PC-9 (cell line): ENCODE measurements at regions not wholly inside any gene's neighbourhood (a gene's known extent, or its start where the extent isn't known, plus 50 kb on each side); places are given as distances from the start of the nearest gene placed in this dataset.

Source experiments
- BruUV-seq: library from RNA; stranded (reverse); fragments of 400-500 nt; replicated peaks from 2 replicates; lab custom pipeline; 2021; lab: Mats Ljungman, UMichigan
- CTCF ChIA-PET: fragments of 300-600 bp; sonication (Branson Sonifier 250); formaldehyde crosslinking; loops from one replicate; lab custom pipeline; 2022; ENCODE audit warnings: antibody characterized with exemption; lab: Charles Lee
- POLR2A ChIA-PET: fragments of 300-600 bp; sonication (Branson Sonifier 250); formaldehyde crosslinking; loops from one replicate; lab custom pipeline; 2022; ENCODE audit warnings: antibody characterized with exemption; ENCODE audit not compliant: unreplicated experiment; lab: Charles Lee
- DNase-seq, 2 experiments: peaks; one replicate each; pipeline versions ENCODE4 v3.0.0 to v3.0.0-alpha.2; 2015 to 2022; ENCODE audit warnings: mixed read lengths in 1 of 2
- H2AFZ ChIP-seq: fragments of 200-600 bp; sonication (generic); 2 replicates; pipeline ENCODE4 v1.8.1; 2017; ENCODE audit warnings: antibody characterized with exemption
- H3F3A ChIP-seq: fragments of 200-600 bp; sonication (generic); 2 replicates; pipeline ENCODE4 v1.8.1; 2017; ENCODE audit warnings: antibody characterized with exemption, mild to moderate bottlenecking, low read depth; ENCODE audit not compliant: insufficient read depth
- H3K27ac ChIP-seq: fragments of 200-600 bp; sonication (generic); 2 replicates; pipeline ENCODE4 v1.6.1; 2016; ENCODE audit warnings: mixed run types
- H3K27me3 ChIP-seq: fragments of 200-600 bp; sonication (generic); 2 replicates; pipeline ENCODE4 v1.6.1; 2016; ENCODE audit warnings: low read depth, mixed run types; ENCODE audit not compliant: insufficient read depth
- H3K36me3 ChIP-seq: fragments of 200-600 bp; sonication (generic); 2 replicates; pipeline ENCODE4 v1.6.1; 2016; ENCODE audit warnings: low read depth, mixed run types
- H3K4me1 ChIP-seq: fragments of 200-600 bp; sonication (generic); replicated peaks from 2 replicates; pipeline ENCODE4 v1.6.1; 2016; ENCODE audit warnings: mixed run types; ENCODE audit not compliant: insufficient read depth
- H3K4me2 ChIP-seq: fragments of 200-600 bp; sonication (generic); 2 replicates; pipeline ENCODE4 v1.6.1; 2017; ENCODE audit warnings: mixed run types
- H3K4me3 ChIP-seq: fragments of 200-600 bp; sonication (generic); 2 replicates; pipeline ENCODE4 v1.6.1; 2016; ENCODE audit warnings: mixed run types
- H3K79me2 ChIP-seq: fragments of 200-600 bp; sonication (generic); 2 replicates; pipeline ENCODE4 v1.6.1; 2017; ENCODE audit warnings: low read depth, mixed run types
- H3K9me2 ChIP-seq: fragments of 200-600 bp; sonication (generic); 2 replicates; pipeline ENCODE4 v1.8.1; 2017; ENCODE audit warnings: mild to moderate bottlenecking; ENCODE audit not compliant: insufficient read depth
- H3K9me3 ChIP-seq: fragments of 200-600 bp; sonication (generic); 2 replicates; pipeline ENCODE4 v1.8.1; 2016; ENCODE audit warnings: low read depth; ENCODE audit not compliant: insufficient read depth
- H4K20me1 ChIP-seq: fragments of 200-600 bp; sonication (generic); 2 replicates; pipeline ENCODE4 v1.8.1; 2017; ENCODE audit not compliant: insufficient read depth
- EZH2 ChIP-seq: fragments of 200-600 bp; sonication (generic); IDR thresholded peaks from 2 replicates; pipeline ENCODE4 v1.8.0; 2017; ENCODE audit warnings: antibody characterized with exemption, low read depth
- intact Hi-C: fragments of 100-400 bp; cut with micrococcal nuclease; formaldehyde crosslinking; loops from one replicate; pipeline ENCODE4 v1.10.0; 2022; ENCODE audit not compliant: unreplicated experiment
- TF ChIP-seq, protein P1 (sequence below): fragments of 200-600 bp; sonication (generic); conservative IDR thresholded peaks from 2 replicates; pipeline ENCODE4 v1.6.1; 2017; ENCODE audit warnings: mixed run types, antibody characterized with exemption, mild to moderate bottlenecking, moderate library complexity

DNA sequence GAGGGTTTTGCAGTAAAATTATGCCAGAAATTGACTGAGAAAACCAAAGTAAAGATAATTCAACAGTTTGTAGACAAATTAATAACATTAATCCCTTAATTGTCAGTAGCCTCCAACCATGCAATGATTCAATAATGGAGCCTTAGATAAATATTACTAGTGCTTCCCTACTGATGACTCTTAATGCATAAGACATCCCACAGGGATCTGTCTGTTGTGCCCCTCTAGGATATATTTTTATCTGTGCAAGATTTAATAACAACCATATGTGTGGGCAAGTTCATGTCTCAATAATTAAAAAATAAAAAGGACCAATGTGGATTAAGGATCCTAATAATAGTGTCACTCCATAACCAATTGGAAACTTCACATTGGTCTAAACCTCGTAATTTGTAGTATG, 230.3 kb upstream of the TCF4 start:
- H3K9me3 ChIP-seq: peaks cover 4% of the 10 kb centered on the region; the same call in 1 of the 2 replicates
- TF ChIP-seq EZH2: no peak
- TF ChIP-seq, protein P1, sequence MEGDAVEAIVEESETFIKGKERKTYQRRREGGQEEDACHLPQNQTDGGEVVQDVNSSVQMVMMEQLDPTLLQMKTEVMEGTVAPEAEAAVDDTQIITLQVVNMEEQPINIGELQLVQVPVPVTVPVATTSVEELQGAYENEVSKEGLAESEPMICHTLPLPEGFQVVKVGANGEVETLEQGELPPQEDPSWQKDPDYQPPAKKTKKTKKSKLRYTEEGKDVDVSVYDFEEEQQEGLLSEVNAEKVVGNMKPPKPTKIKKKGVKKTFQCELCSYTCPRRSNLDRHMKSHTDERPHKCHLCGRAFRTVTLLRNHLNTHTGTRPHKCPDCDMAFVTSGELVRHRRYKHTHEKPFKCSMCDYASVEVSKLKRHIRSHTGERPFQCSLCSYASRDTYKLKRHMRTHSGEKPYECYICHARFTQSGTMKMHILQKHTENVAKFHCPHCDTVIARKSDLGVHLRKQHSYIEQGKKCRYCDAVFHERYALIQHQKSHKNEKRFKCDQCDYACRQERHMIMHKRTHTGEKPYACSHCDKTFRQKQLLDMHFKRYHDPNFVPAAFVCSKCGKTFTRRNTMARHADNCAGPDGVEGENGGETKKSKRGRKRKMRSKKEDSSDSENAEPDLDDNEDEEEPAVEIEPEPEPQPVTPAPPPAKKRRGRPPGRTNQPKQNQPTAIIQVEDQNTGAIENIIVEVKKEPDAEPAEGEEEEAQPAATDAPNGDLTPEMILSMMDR: no peak
- no peak overlapping the region for H3K27ac ChIP-seq
- no peaks in the 10 kb centered on the region for H3K36me3 ChIP-seq
- intact Hi-C loops: no loop called here
- H3F3A ChIP-seq: peaks cover 22% of the 10 kb centered on the region
- POLR2A ChIA-PET: no interaction called here
- CTCF ChIA-PET: no interaction called here
- no peak overlapping the region for H3K4me3 ChIP-seq
- H3K9me2 ChIP-seq: no peaks in the 10 kb centered on the region
- H4K20me1 ChIP-seq: no peaks in the 10 kb centered on the region
- no peak overlapping the region for H2AFZ ChIP-seq
- BruUV-seq: no TSS peak
- no peak overlapping the region for H3K4me2 ChIP-seq
- H3K4me1 ChIP-seq: peaks cover 24% of the 10 kb centered on the region
- no peak for DNase-seq
- H3K79me2 ChIP-seq: no peaks in the 10 kb centered on the region
- H3K27me3 ChIP-seq: no peaks in the 10 kb centered on the region

DNA sequence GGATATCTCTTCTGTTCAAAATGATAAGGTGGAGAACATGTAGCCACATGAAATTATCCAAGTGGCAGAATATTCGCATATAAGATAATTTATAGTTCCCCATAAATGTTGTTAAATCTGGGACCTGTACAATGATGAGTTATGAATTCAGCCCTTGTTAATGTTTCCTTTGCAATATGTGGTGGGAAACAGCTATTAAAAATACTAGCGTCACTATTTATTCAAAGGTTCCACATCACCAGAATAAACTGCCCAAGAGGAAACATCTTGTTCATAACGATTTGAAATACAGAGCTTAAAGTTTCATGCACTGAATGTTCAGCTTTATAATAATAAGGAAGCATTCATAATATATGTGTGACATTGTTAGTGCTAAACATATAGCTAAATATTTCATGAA, 223.9 kb upstream of the TCF4 start:
- intact Hi-C loops: no loop called here
- TF ChIP-seq, protein P1: no peak
- no peak for TF ChIP-seq EZH2
- Histone ChIP-seq H3K27ac (no peak overlapping the region), H4K20me1 (no peaks in the 10 kb centered on the region), H2AFZ (no peak overlapping the region), H3K27me3 (no peaks in the 10 kb centered on the region), H3K9me2 (no peaks in the 10 kb centered on the region), H3F3A (no peaks in the 10 kb centered on the region; the same call in 1 of the 2 replicates), H3K4me3 (no peak overlapping the region), H3K36me3 (no peaks in the 10 kb centered on the region), H3K4me1 (no peaks in the 10 kb centered on the region), H3K4me2 (no peak overlapping the region), H3K79me2 (no peaks in the 10 kb centered on the region), H3K9me3 (peaks cover 4% of the 10 kb centered on the region; the same call in 1 of the 2 replicates)
- BruUV-seq: no TSS peak
- CTCF ChIA-PET: interaction anchor here (0.6 kb wide), 1 partner anchor 804 kb away, joined by 4 read pairs; no protein-coding TSS in a partner anchor
- POLR2A ChIA-PET: no interaction called here
- no peak for DNase-seq

DNA sequence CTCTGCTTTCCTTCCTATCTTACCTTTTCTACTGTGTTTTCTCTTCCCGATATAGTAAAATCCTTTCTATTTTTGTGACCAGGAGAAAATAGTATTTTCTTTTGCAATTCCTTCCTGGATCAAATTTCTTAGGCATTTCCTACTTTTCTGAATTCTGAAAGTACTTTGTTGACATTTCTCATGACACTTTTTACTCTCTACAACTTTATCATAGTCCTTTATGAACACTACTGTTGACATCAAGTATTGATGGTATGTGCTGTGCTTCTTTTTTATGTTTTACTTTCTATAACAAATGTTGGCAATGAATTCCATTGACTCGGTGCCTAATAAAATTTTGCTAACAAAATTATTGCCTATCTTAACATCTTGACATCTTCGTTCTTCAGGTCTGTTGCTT, 217.7 kb upstream of the TCF4 start:
- Histone ChIP-seq H3K9me3 (no peaks in the 10 kb centered on the region), H3K4me3 (no peak overlapping the region), H3K79me2 (no peaks in the 10 kb centered on the region), H3K4me2 (no peak overlapping the region), H3K27ac (no peak overlapping the region), H3F3A (no peaks in the 10 kb centered on the region), H3K4me1 (no peaks in the 10 kb centered on the region), H2AFZ (no peak overlapping the region), H3K9me2 (no peaks in the 10 kb centered on the region), H3K27me3 (no peaks in the 10 kb centered on the region), H3K36me3 (no peaks in the 10 kb centered on the region), H4K20me1 (no peaks in the 10 kb centered on the region)
- TF ChIP-seq EZH2: no peak
- TF ChIP-seq, protein P1: no peak
- intact Hi-C loops: no loop called here
- POLR2A ChIA-PET: no interaction called here
- BruUV-seq: no TSS peak
- DNase-seq: no peak
- CTCF ChIA-PET: no interaction called here
